Liver (tissue), 7 donors: ENCODE measurements at regions not wholly inside any gene's neighbourhood (a gene's known extent, or its start where the extent isn't known, plus 50 kb on each side); places are given as distances from the start of the nearest gene placed in this dataset.

Source experiments
- DNase-seq: peaks from one replicate; pipeline ENCODE4 v3.0.0-alpha.2; 2017; ENCODE audit warnings: low spot score
- H3K27ac ChIP-seq, 2 donors: one replicate each; pipeline ENCODE4 v1.7.0; 2013; ENCODE audit warnings: inconsistent platforms in 2 of 2, low read length in 2 of 2, control low read depth in 1 of 2, low read depth in 1 of 2, mild to moderate bottlenecking in 1 of 2
- H3K27me3 ChIP-seq, 4 donors: one replicate each; pipeline versions ENCODE4 v1.6.1 to v1.7.0; 2013; ENCODE audit warnings: low read length in 3 of 4, inconsistent platforms in 1 of 4, mild to moderate bottlenecking in 1 of 4, moderate library complexity in 1 of 4; ENCODE audit not compliant: control insufficient read depth in 4 of 4, insufficient read depth in 4 of 4
- H3K36me3 ChIP-seq, 4 donors: one replicate each; pipeline versions ENCODE4 v1.6.1 to v1.7.0; 2013; ENCODE audit warnings: low read length in 3 of 4, mild to moderate bottlenecking in 3 of 4, low read depth in 1 of 4, moderate library complexity in 1 of 4; ENCODE audit not compliant: control insufficient read depth in 4 of 4, insufficient read depth in 3 of 4
- H3K4me1 ChIP-seq, 4 donors: one replicate each; pipeline versions ENCODE4 v1.6.1 to v1.7.0; 2013; ENCODE audit warnings: low read length in 3 of 4, mild to moderate bottlenecking in 3 of 4, moderate library complexity in 1 of 4; ENCODE audit not compliant: control insufficient read depth in 4 of 4, insufficient read depth in 4 of 4
- H3K4me3 ChIP-seq, 3 donors: one replicate each; pipeline versions ENCODE4 v1.6.1 to v1.7.0; 2013; ENCODE audit warnings: low read length in 3 of 3, control low read depth in 1 of 3, low read depth in 1 of 3, mild to moderate bottlenecking in 1 of 3
- H3K9ac ChIP-seq, 2 donors: one replicate each; pipeline ENCODE4 v1.7.0; 2013; ENCODE audit warnings: low read length in 2 of 2, mild to moderate bottlenecking in 2 of 2, moderate library complexity in 2 of 2, control low read depth in 1 of 2, low read depth in 1 of 2
- H3K9me3 ChIP-seq, 4 donors: one replicate each; pipeline versions ENCODE4 v1.6.1 to v1.7.0; 2013; ENCODE audit warnings: low read length in 3 of 4; ENCODE audit not compliant: control insufficient read depth in 4 of 4
- FOXA1 ChIP-seq: IDR thresholded peaks from 2 replicates; pipeline ENCODE4 v1.6.1; 2016; ENCODE audit warnings: antibody characterized with exemption
- FOXA2 ChIP-seq: IDR thresholded peaks from 2 replicates; pipeline ENCODE4 v1.6.1; 2016; ENCODE audit warnings: antibody characterized with exemption
- GABPA ChIP-seq, 2 donors: IDR thresholded peaks in 1 of 2; conservative IDR thresholded peaks in 1 of 2; 2 replicates each; pipeline ENCODE4 v1.6.1; 2016; ENCODE audit warnings: antibody characterized with exemption in 2 of 2, mild to moderate bottlenecking in 1 of 2, moderate library complexity in 1 of 2
- HNF4A ChIP-seq, 2 donors: conservative IDR thresholded peaks; 2 replicates each; pipeline ENCODE4 v1.6.1; 2016; ENCODE audit warnings: antibody characterized with exemption in 2 of 2, mild to moderate bottlenecking in 2 of 2
- HNF4G ChIP-seq: IDR thresholded peaks from 2 replicates; pipeline ENCODE4 v1.6.1; 2016; ENCODE audit warnings: antibody characterized with exemption
- JUND ChIP-seq, 2 donors: IDR thresholded peaks; 2 replicates each; pipeline ENCODE4 v1.6.1; 2016; ENCODE audit warnings: antibody characterized with exemption in 2 of 2
- NR2F2 ChIP-seq: IDR thresholded peaks from 2 replicates; pipeline ENCODE4 v1.6.1; 2016; ENCODE audit warnings: antibody characterized with exemption
- RAD21 ChIP-seq, 2 donors: IDR thresholded peaks; 2 replicates each; pipeline ENCODE4 v1.6.1; 2016; ENCODE audit warnings: antibody characterized with exemption in 2 of 2, mild to moderate bottlenecking in 2 of 2
- RXRA ChIP-seq, 2 donors: IDR thresholded peaks; 2 replicates each; pipeline ENCODE4 v1.6.1; 2017 to 2018; ENCODE audit warnings: antibody characterized with exemption in 2 of 2, mild to moderate bottlenecking in 1 of 2
- SP1 ChIP-seq: IDR thresholded peaks from 2 replicates; pipeline ENCODE4 v1.6.1; 2018; ENCODE audit warnings: antibody characterized with exemption, mild to moderate bottlenecking
- TAF1 ChIP-seq: conservative IDR thresholded peaks from 2 replicates; pipeline ENCODE4 v1.6.1; 2016; ENCODE audit warnings: antibody characterized with exemption, mild to moderate bottlenecking
- YY1 ChIP-seq: IDR thresholded peaks from 2 replicates; pipeline ENCODE4 v1.6.1; 2016; ENCODE audit warnings: antibody characterized with exemption, mild to moderate bottlenecking
- ZBTB33 ChIP-seq: IDR thresholded peaks from 2 replicates; pipeline ENCODE4 v1.6.1; 2016; ENCODE audit warnings: antibody characterized with exemption
- WGBS: extraction: QIAGEN DNeasy Blood & Tissue Kit; methylation state at CpG from one replicate; pipeline ENCODE4 v1.1.7; 2013; 5-methylcytosine and 5-hydroxymethylcytosine counted together
- TF ChIP-seq, protein P1 (sequence below): IDR thresholded peaks from 2 replicates; pipeline ENCODE4 v1.6.1; 2016; ENCODE audit warnings: antibody characterized with exemption
- TF ChIP-seq, protein P2 (sequence below): IDR thresholded peaks from 2 replicates; pipeline ENCODE4 v1.6.1; 2016; ENCODE audit warnings: antibody characterized with exemption
- TF ChIP-seq, protein P3 (sequence below): IDR thresholded peaks from 2 replicates; pipeline ENCODE4 v1.6.1; 2016; ENCODE audit warnings: antibody characterized with exemption, mild to moderate bottlenecking
- donor health status: healthy.
- donor health status: healthy.
- donor health status: healthy.
- donor health status: healthy.

DNA sequence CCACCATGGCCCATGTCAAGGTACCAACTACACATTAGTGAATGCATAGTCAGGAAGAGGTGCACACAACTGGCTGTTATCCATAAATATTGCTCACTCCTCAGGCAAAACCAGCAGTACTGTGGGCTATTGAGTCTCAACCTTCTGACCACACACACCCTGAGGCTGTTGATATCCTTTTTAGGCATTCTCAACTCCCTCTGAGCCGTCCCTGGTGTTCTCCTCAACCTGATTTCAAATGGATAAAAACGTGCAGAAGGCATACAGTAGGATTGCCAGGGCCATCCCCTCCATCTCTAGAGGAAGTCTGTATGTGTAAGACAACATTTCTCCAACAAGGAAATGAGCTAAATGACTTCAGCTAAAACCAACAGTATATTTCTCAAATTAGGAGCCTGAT is 98.7 kb upstream of the KLHL13 start:
- Histone ChIP-seq H3K27me3 (no peaks in the 10 kb centered on the region), H3K9ac (no peak overlapping the region), H3K4me3 (no peak overlapping the region), H3K4me1 (peaks cover 0 to 2% (median 0%) of the 10 kb centered on the region in 4 donors), H3K27ac (no peak overlapping the region), H3K9me3 (no peaks in the 10 kb centered on the region), H3K36me3 (no peaks in the 10 kb centered on the region)
- DNase-seq, result no peak
- 57% methylated on average over 2 of the region's 2 CpGs for WGBS
- TF ChIP-seq, protein P1, sequence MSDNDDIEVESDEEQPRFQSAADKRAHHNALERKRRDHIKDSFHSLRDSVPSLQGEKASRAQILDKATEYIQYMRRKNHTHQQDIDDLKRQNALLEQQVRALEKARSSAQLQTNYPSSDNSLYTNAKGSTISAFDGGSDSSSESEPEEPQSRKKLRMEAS, result no peak
- TF ChIP-seq, protein P2, sequence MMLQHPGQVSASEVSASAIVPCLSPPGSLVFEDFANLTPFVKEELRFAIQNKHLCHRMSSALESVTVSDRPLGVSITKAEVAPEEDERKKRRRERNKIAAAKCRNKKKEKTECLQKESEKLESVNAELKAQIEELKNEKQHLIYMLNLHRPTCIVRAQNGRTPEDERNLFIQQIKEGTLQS, result no peak
- no peak for TF ChIP-seq JUND (IDR thresholded peaks at IDR 0.05)
- TF ChIP-seq YY1, result no peak
- no peak for TF ChIP-seq FOXA2
- no peak for TF ChIP-seq GABPA (IDR thresholded peaks at IDR 0.05 in 1 of 2, conservative IDR thresholded peaks at IDR 0.05 in 1 of 2)
- TF ChIP-seq RAD21 (IDR thresholded peaks at IDR 0.05), result no peak
- TF ChIP-seq, protein P3, sequence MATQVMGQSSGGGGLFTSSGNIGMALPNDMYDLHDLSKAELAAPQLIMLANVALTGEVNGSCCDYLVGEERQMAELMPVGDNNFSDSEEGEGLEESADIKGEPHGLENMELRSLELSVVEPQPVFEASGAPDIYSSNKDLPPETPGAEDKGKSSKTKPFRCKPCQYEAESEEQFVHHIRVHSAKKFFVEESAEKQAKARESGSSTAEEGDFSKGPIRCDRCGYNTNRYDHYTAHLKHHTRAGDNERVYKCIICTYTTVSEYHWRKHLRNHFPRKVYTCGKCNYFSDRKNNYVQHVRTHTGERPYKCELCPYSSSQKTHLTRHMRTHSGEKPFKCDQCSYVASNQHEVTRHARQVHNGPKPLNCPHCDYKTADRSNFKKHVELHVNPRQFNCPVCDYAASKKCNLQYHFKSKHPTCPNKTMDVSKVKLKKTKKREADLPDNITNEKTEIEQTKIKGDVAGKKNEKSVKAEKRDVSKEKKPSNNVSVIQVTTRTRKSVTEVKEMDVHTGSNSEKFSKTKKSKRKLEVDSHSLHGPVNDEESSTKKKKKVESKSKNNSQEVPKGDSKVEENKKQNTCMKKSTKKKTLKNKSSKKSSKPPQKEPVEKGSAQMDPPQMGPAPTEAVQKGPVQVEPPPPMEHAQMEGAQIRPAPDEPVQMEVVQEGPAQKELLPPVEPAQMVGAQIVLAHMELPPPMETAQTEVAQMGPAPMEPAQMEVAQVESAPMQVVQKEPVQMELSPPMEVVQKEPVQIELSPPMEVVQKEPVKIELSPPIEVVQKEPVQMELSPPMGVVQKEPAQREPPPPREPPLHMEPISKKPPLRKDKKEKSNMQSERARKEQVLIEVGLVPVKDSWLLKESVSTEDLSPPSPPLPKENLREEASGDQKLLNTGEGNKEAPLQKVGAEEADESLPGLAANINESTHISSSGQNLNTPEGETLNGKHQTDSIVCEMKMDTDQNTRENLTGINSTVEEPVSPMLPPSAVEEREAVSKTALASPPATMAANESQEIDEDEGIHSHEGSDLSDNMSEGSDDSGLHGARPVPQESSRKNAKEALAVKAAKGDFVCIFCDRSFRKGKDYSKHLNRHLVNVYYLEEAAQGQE, result no peak
- no peak for TF ChIP-seq NR2F2

- TF ChIP-seq YY1 (no peak), JUND (IDR thresholded peaks at IDR 0.05) (no peak), FOXA1 (no peak), HNF4G (no peak), TAF1 (no peak), FOXA2 (no peak), ZBTB33 (no peak), HNF4A (conservative IDR thresholded peaks at IDR 0.05) (no peak), SP1 (no peak), RXRA (IDR thresholded peaks at IDR 0.05) (no peak)
- TF ChIP-seq, protein P3, result no peak
- Histone ChIP-seq H3K36me3 (no peaks in the 10 kb centered on the region), H3K9ac (no peak overlapping the region), H3K9me3 (no peaks in the 10 kb centered on the region), H3K27me3 (no peaks in the 10 kb centered on the region), H3K4me3 (no peak overlapping the region), H3K27ac (no peak overlapping the region), H3K4me1 (peaks cover 0 to 2% (median 0%) of the 10 kb centered on the region in 4 donors)
- DNase-seq, result no peak
- 50% methylated on average over 3 of the region's 3 CpGs for WGBS
Observed at GRCh38 chrX:118216087-118216486, 99.5 kb upstream of the KLHL13 start.
